GM12873 (cell line): ENCODE measurements at regions not wholly inside any gene's neighbourhood (a gene's known extent, or its start where the extent isn't known, plus 50 kb on each side); places are given as distances from the start of the nearest gene placed in this dataset.

Source experiments
- CTCF ChIP-seq: IDR thresholded peaks from 2 replicates; pipeline ENCODE4 v1.5.1; 2012; ENCODE audit warnings: low read depth, mild to moderate bottlenecking, moderate library complexity, low read length, control low read depth; ENCODE audit not compliant: insufficient read depth; ENCODE audit errors: missing control alignments

- TF ChIP-seq CTCF = no peak
These were observed 354.6 kb upstream of the RARB start for GRCh38 chr3:25073423-25073822.

GRCh38 chr3:25074149-25074548 lies 353.9 kb upstream of the RARB start:
- TF ChIP-seq CTCF = no peak

GRCh38 chr3:25080461-25080860 lies 347.6 kb upstream of the RARB start:
- no peak for TF ChIP-seq CTCF

- TF ChIP-seq CTCF = no peak
These were observed 344.0 kb upstream of the RARB start for GRCh38 chr3:25084016-25084415.

GRCh38 chr3:25086721-25087120 lies 341.3 kb upstream of the RARB start:
- TF ChIP-seq CTCF = no peak

- no peak for TF ChIP-seq CTCF
These were observed 339.8 kb upstream of the RARB start for GRCh38 chr3:25088284-25088683.

- TF ChIP-seq CTCF = no peak
These were observed 337.2 kb upstream of the RARB start for GRCh38 chr3:25090698-25091453.

- TF ChIP-seq CTCF = no peak
These were observed 336.1 kb upstream of the RARB start for GRCh38 chr3:25091934-25092333.
